RWPE2 (cell line): ENCODE measurements at regions not wholly inside any gene's neighbourhood (a gene's known extent, or its start where the extent isn't known, plus 50 kb on each side); places are given as distances from the start of the nearest gene placed in this dataset.
"Not testable (repeated sequence)": the region's sequence is repeated elsewhere in the genome, so short reads cannot be mapped to it uniquely, and the experiment has no call there.

ENCODE experiments used
- ATAC-seq: fragments of 200-7000 bp; cut with Tn5 transposase; 3 replicates; pipeline ENCODE4 v1.9.1; 2021; ENCODE audit warnings: low read depth
- DNase-seq: peaks from one replicate; pipeline ENCODE4 v3.0.0-alpha.2; 2020; ENCODE audit warnings: low spot score
- H3K27ac ChIP-seq: fragments of 450-650 bp; 2 replicates; pipeline ENCODE4 v1.5.1; 2017; ENCODE audit warnings: mild to moderate bottlenecking; ENCODE audit not compliant: poor library complexity, severe bottlenecking
- H3K27me3 ChIP-seq: fragments of 250-450 bp; sonication (Bioruptor Pico); 2 replicates; pipeline ENCODE4 v1.5.1; 2021; ENCODE audit warnings: mild to moderate bottlenecking, moderate library complexity; ENCODE audit not compliant: insufficient read depth, poor library complexity, severe bottlenecking
- H3K36me3 ChIP-seq: fragments of 250-450 bp; sonication (Bioruptor Pico); 2 replicates; pipeline ENCODE4 v1.5.1; 2020; ENCODE audit warnings: low read depth, mild to moderate bottlenecking, moderate library complexity
- H3K4me1 ChIP-seq: fragments of 250-450 bp; sonication (Bioruptor Pico); 2 replicates; pipeline ENCODE4 v1.5.1; 2021; ENCODE audit warnings: mild to moderate bottlenecking, moderate library complexity; ENCODE audit not compliant: insufficient read depth, poor library complexity, severe bottlenecking
- H3K4me3 ChIP-seq: fragments of 250-450 bp; sonication (Bioruptor Pico); 2 replicates; pipeline ENCODE4 v1.5.1; 2021; ENCODE audit warnings: mild to moderate bottlenecking, moderate library complexity; ENCODE audit not compliant: severe bottlenecking
- H3K9me3 ChIP-seq: fragments of 250-450 bp; sonication (Bioruptor Pico); 2 replicates; pipeline ENCODE4 v1.5.1; 2021; ENCODE audit warnings: mild to moderate bottlenecking, moderate library complexity; ENCODE audit not compliant: severe bottlenecking
- CTCF ChIP-seq: fragments of 450-650 bp; IDR thresholded peaks from one replicate; pipeline ENCODE4 v1.5.1; 2017; ENCODE audit warnings: mild to moderate bottlenecking, moderate library complexity; ENCODE audit not compliant: poor library complexity, severe bottlenecking

GRCh38 chr7:123273185-123273584, 73.4 kb upstream of the SLC13A1 start:
- DNase-seq (no peak), ATAC-seq (no peak)
- TF ChIP-seq CTCF = no peak
- Histone ChIP-seq H3K27me3 (no peaks in the 10 kb centered on the region), H3K36me3 (no peaks in the 10 kb centered on the region), H3K27ac (no peak overlapping the region), H3K9me3 (no peaks in the 10 kb centered on the region), H3K4me1 (no peaks in the 10 kb centered on the region), H3K4me3 (no peak overlapping the region)

GRCh38 chr7:123271856-123272255, 72.1 kb upstream of the SLC13A1 start:
- H3K4me3 ChIP-seq = no peak overlapping the region
- H3K27me3 ChIP-seq = no peaks in the 10 kb centered on the region
- H3K4me1 ChIP-seq = no peaks in the 10 kb centered on the region
- H3K9me3 ChIP-seq = no peaks in the 10 kb centered on the region
- ATAC-seq (no peak), DNase-seq (no peak)
- no peak overlapping the region for H3K27ac ChIP-seq
- no peaks in the 10 kb centered on the region for H3K36me3 ChIP-seq
- TF ChIP-seq CTCF = no peak

- no peak overlapping the region for H3K4me3 ChIP-seq
- H3K27ac ChIP-seq = no peak overlapping the region
- H3K27me3 ChIP-seq = no peaks in the 10 kb centered on the region
- H3K4me1 ChIP-seq = no peaks in the 10 kb centered on the region
- DNase-seq (no peak), ATAC-seq (no peak)
- H3K9me3 ChIP-seq = no peaks in the 10 kb centered on the region
- no peak for TF ChIP-seq CTCF
- H3K36me3 ChIP-seq = no peaks in the 10 kb centered on the region
These were observed 71.5 kb upstream of the SLC13A1 start for GRCh38 chr7:123271231-123271630.

GRCh38 chr7:123270570-123270969, 70.8 kb upstream of the SLC13A1 start:
- DNase-seq (no peak), ATAC-seq (no peak)
- Histone ChIP-seq H3K27me3 (no peaks in the 10 kb centered on the region), H3K4me1 (no peaks in the 10 kb centered on the region), H3K4me3 (no peak overlapping the region), H3K27ac (no peak overlapping the region), H3K9me3 (no peaks in the 10 kb centered on the region), H3K36me3 (no peaks in the 10 kb centered on the region)
- TF ChIP-seq CTCF = no peak

GRCh38 chr7:123265853-123266252, 66.1 kb upstream of the SLC13A1 start:
- H3K27me3 ChIP-seq = no peaks in the 10 kb centered on the region
- H3K27ac ChIP-seq = no peak overlapping the region
- H3K4me3 ChIP-seq = no peak overlapping the region
- H3K36me3 ChIP-seq = no peaks in the 10 kb centered on the region
- H3K4me1 ChIP-seq = no peaks in the 10 kb centered on the region
- ATAC-seq (no peak), DNase-seq (no peak)
- TF ChIP-seq CTCF = no peak
- H3K9me3 ChIP-seq = no peaks in the 10 kb centered on the region

GRCh38 chr7:123264820-123265219, 65.1 kb upstream of the SLC13A1 start:
- H3K9me3 ChIP-seq, DNase-seq, H3K36me3 ChIP-seq, H3K4me3 ChIP-seq, H3K27me3 ChIP-seq, H3K27ac ChIP-seq, H3K4me1 ChIP-seq, ATAC-seq: not testable (repeated sequence)
